ENCODE measurements at regions not wholly inside any gene's neighbourhood (a gene's known extent, or its start where the extent isn't known, plus 50 kb on each side); places are given as distances from the start of the nearest gene placed in this dataset.

GRCh38 chrX:63934791-63935190 is 149.8 kb upstream of the ARHGEF9 start:
- ChIA-PET CTCF (no interaction called here), RAD21 (ENCODE audit: low non-redundant PET in 1 of 2, low total read pairs in 2 of 2, uncharacterized antibody in 2 of 2, unreplicated experiment in 2 of 2) (no interaction called here), POLR2A (no interaction called here)
- no peak for TF ChIP-seq ZFX (IDR thresholded peaks at IDR 0.05)
- no peak for TF ChIP-seq POLR2A (IDR thresholded peaks at IDR 0.05; ENCODE audit: borderline replicate concordance, extremely low read depth, insufficient read depth, insufficient read length)
- no peak for TF ChIP-seq CEBPB (IDR thresholded peaks at IDR 0.05; ENCODE audit: low read depth)
- no peak for TF ChIP-seq YY1 (IDR thresholded peaks at IDR 0.05; ENCODE audit: extremely low read depth, insufficient replicate concordance, low read depth, low read length)
- no peak for TF ChIP-seq EZH2phosphoT487 (IDR thresholded peaks at IDR 0.05; ENCODE audit: borderline replicate concordance)
- TF ChIP-seq, protein P1, sequence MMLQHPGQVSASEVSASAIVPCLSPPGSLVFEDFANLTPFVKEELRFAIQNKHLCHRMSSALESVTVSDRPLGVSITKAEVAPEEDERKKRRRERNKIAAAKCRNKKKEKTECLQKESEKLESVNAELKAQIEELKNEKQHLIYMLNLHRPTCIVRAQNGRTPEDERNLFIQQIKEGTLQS (IDR thresholded peaks at IDR 0.05) = no peak
- no peak for TF ChIP-seq SP1 (IDR thresholded peaks at IDR 0.05; ENCODE audit: low read depth)
- Histone ChIP-seq H3K36me3 (ENCODE audit: control insufficient read depth in 1 of 2, insufficient read depth in 2 of 2, low read length in 2 of 2) (no peaks in the 10 kb centered on the region), H3K79me2 (ENCODE audit: insufficient read depth, low read length) (no peaks in the 10 kb centered on the region), H3K27ac (ENCODE audit: low read depth, low read length) (no peak overlapping the region), H3K4me3 (replicated peaks in 1 of 2; ENCODE audit: low read depth in 1 of 2, low read length in 2 of 2) (no peak overlapping the region), H2AFZ (ENCODE audit: low read depth, low read length, poor library complexity, severe bottlenecking) (no peak overlapping the region), H3K9ac (ENCODE audit: low read length) (no peak overlapping the region), H3K9me2 (ENCODE audit: insufficient read depth) (no peaks in the 10 kb centered on the region), H4K20me1 (ENCODE audit: insufficient read depth) (no peaks in the 10 kb centered on the region), H3K27me3 (ENCODE audit: insufficient read depth, low read length) (no peaks in the 10 kb centered on the region), H3K4me2 (ENCODE audit: low read length) (no peak overlapping the region), H3K9me3 (ENCODE audit: control insufficient read depth in 1 of 2, insufficient read depth in 1 of 2, low read depth in 1 of 2, low read length in 2 of 2) (no peaks in the 10 kb centered on the region), H3K4me1 (ENCODE audit: control insufficient read depth in 1 of 2, insufficient read depth in 2 of 2, low read length in 2 of 2) (no peaks in the 10 kb centered on the region)
- no TSS peak for BruUV-seq (replicated peaks)
- ATAC-seq (no peak), DNase-seq (ENCODE audit: low read depth, low spot score) (no peak)
- intact Hi-C loops (cut with micrococcal nuclease) = no loop called here

DNA sequence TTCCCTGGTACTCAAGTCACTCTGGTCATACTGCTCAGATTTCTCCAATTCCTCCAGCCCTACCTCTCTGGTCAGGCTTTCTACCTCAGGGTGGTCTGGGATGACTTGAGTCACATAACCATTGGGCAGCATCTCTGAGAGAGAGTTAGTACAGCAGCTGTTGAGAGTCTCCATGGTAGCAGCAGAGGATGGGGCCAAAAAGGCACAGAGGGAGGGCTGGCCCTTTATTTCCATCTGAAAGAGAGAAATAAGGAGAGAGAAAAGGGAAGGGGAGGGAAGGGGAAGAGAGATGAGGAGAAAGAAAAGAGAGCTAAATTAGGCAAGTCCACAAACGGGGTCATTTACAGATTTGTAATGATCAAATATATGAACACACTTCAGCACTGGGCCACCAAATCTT is 149.1 kb upstream of the ARHGEF9 start:
- no peaks in the 10 kb centered on the region for H3K4me1 ChIP-seq (ENCODE audit: control insufficient read depth in 1 of 2, insufficient read depth in 2 of 2, low read length in 2 of 2)
- H3K27ac ChIP-seq (ENCODE audit: low read depth, low read length) = no peak overlapping the region
- BruUV-seq (replicated peaks) = no TSS peak
- ChIA-PET RAD21 (ENCODE audit: low non-redundant PET in 1 of 2, low total read pairs in 2 of 2, uncharacterized antibody in 2 of 2, unreplicated experiment in 2 of 2) (no interaction called here), POLR2A (no interaction called here), CTCF (no interaction called here)
- ATAC-seq (no peak), DNase-seq (ENCODE audit: low read depth, low spot score) (no peak)
- H3K79me2 ChIP-seq (ENCODE audit: insufficient read depth, low read length) = no peaks in the 10 kb centered on the region
- H3K27me3 ChIP-seq (ENCODE audit: insufficient read depth, low read length) = no peaks in the 10 kb centered on the region
- H3K9ac ChIP-seq (ENCODE audit: low read length) = no peak overlapping the region
- H3K36me3 ChIP-seq (ENCODE audit: control insufficient read depth in 1 of 2, insufficient read depth in 2 of 2, low read length in 2 of 2) = no peaks in the 10 kb centered on the region
- no peaks in the 10 kb centered on the region for H3K9me3 ChIP-seq (ENCODE audit: control insufficient read depth in 1 of 2, insufficient read depth in 1 of 2, low read depth in 1 of 2, low read length in 2 of 2)
- intact Hi-C loops (cut with micrococcal nuclease) = no loop called here
- H2AFZ ChIP-seq (ENCODE audit: low read depth, low read length, poor library complexity, severe bottlenecking) = no peak overlapping the region
- H3K4me3 ChIP-seq (replicated peaks in 1 of 2; ENCODE audit: low read depth in 1 of 2, low read length in 2 of 2) = no peak overlapping the region
- no peaks in the 10 kb centered on the region for H4K20me1 ChIP-seq (ENCODE audit: insufficient read depth)
- no peaks in the 10 kb centered on the region for H3K9me2 ChIP-seq (ENCODE audit: insufficient read depth)
- H3K4me2 ChIP-seq (ENCODE audit: low read length) = no peak overlapping the region
- TF ChIP-seq EGR1 (IDR thresholded peaks at IDR 0.05; ENCODE audit: low read depth) (no peak), YY1 (IDR thresholded peaks at IDR 0.05; ENCODE audit: extremely low read depth, insufficient replicate concordance, low read depth, low read length) (no peak), JUND (IDR thresholded peaks at IDR 0.05) (no peak), CEBPB (IDR thresholded peaks at IDR 0.05; ENCODE audit: low read depth) (no peak), FOSL1 (IDR thresholded peaks at IDR 0.05; ENCODE audit: low read depth) (no peak), RAD21 (IDR thresholded peaks at IDR 0.05; ENCODE audit: low read depth) (no peak), EZH2phosphoT487 (IDR thresholded peaks at IDR 0.05; ENCODE audit: borderline replicate concordance) (no peak), SRF (IDR thresholded peaks at IDR 0.05; ENCODE audit: low read depth) (no peak), POLR2A (IDR thresholded peaks at IDR 0.05; ENCODE audit: borderline replicate concordance, extremely low read depth, insufficient read depth, insufficient read length) (no peak), SP1 (IDR thresholded peaks at IDR 0.05; ENCODE audit: low read depth) (no peak), CBX3 (IDR thresholded peaks at IDR 0.05; ENCODE audit: low read depth) (no peak), ELF1 (IDR thresholded peaks at IDR 0.05; ENCODE audit: borderline replicate concordance, low read depth) (no peak)
- TF ChIP-seq, protein P1 (IDR thresholded peaks at IDR 0.05) = no peak
